Calu3 (cell line): ENCODE measurements at regions not wholly inside any gene's neighbourhood (a gene's known extent, or its start where the extent isn't known, plus 50 kb on each side); places are given as distances from the start of the nearest gene placed in this dataset.

Experiments
- BruUV-seq: library from RNA; stranded (reverse); fragments of 400-500 nt; replicated peaks from 2 replicates; lab custom pipeline; 2021; lab: Mats Ljungman, UMichigan
- CTCF ChIA-PET: fragments of 300-600 bp; sonication (Branson Sonifier 250); formaldehyde crosslinking; loops from one replicate; lab custom pipeline; 2022; ENCODE audit warnings: antibody characterized with exemption; lab: Charles Lee
- DNase-seq: peaks from one replicate; pipeline ENCODE4 v3.0.0; 2022
- H3K27ac Mint-ChIP-seq: one replicate; pipeline ENCODE4 v1.8.0; 2022; ENCODE audit warnings: mixed read lengths; ENCODE audit not compliant: unreplicated experiment
- H3K27me3 Mint-ChIP-seq: one replicate; pipeline ENCODE4 v1.8.0; 2022; ENCODE audit warnings: mixed read lengths; ENCODE audit not compliant: unreplicated experiment
- H3K36me3 Mint-ChIP-seq: one replicate; pipeline ENCODE4 v1.8.0; 2022; ENCODE audit warnings: mild to moderate bottlenecking, moderate library complexity, mixed read lengths; ENCODE audit not compliant: insufficient read depth, unreplicated experiment
- H3K4me1 Mint-ChIP-seq: one replicate; pipeline ENCODE4 v1.8.0; 2022; ENCODE audit warnings: mild to moderate bottlenecking, low read depth, mixed read lengths; ENCODE audit not compliant: unreplicated experiment
- H3K4me3 Mint-ChIP-seq: one replicate; pipeline ENCODE4 v1.8.0; 2022; ENCODE audit warnings: mild to moderate bottlenecking, low read depth, moderate library complexity, mixed read lengths; ENCODE audit not compliant: unreplicated experiment
- H3K9me3 Mint-ChIP-seq: one replicate; pipeline ENCODE4 v1.8.0; 2022; ENCODE audit warnings: low read depth, mixed read lengths; ENCODE audit not compliant: unreplicated experiment
- CTCF ChIP-seq: fragments of 200-600 bp; IDR thresholded peaks from one replicate; pipeline ENCODE4 v1.8.0; 2022; ENCODE audit warnings: antibody characterized with exemption; ENCODE audit not compliant: unreplicated experiment
- intact Hi-C: fragments of 100-400 bp; cut with micrococcal nuclease; formaldehyde crosslinking; loops from one replicate; pipeline ENCODE4 v1.10.0; 2022; ENCODE audit not compliant: unreplicated experiment

- CTCF ChIA-PET = no interaction called here
- no peak for TF ChIP-seq CTCF
- intact Hi-C loops = no loop called here
- no peaks in the 10 kb centered on the region for H3K36me3 Mint-ChIP-seq
- H3K27ac Mint-ChIP-seq = no peak overlapping the region
- H3K9me3 Mint-ChIP-seq = peaks cover 11% of the 10 kb centered on the region
- H3K27me3 Mint-ChIP-seq = no peaks in the 10 kb centered on the region
- no peak overlapping the region for H3K4me3 Mint-ChIP-seq
- BruUV-seq = no TSS peak
- DNase-seq = no peak
- no peaks in the 10 kb centered on the region for H3K4me1 Mint-ChIP-seq
Measured at GRCh38 chr11:79634905-79635304, 194.1 kb upstream of the TENM4 start.

GRCh38 chr11:79627281-79627680 is 186.5 kb upstream of the TENM4 start:
- no peak for DNase-seq
- no peaks in the 10 kb centered on the region for H3K27me3 Mint-ChIP-seq
- intact Hi-C loops = no loop called here
- H3K36me3 Mint-ChIP-seq = no peaks in the 10 kb centered on the region
- no peak overlapping the region for H3K27ac Mint-ChIP-seq
- CTCF ChIA-PET = interaction anchor here (0.7 kb wide), 1 partner anchor 728 kb away, joined by 6 read pairs; no protein-coding TSS in a partner anchor
- no TSS peak for BruUV-seq
- H3K4me1 Mint-ChIP-seq = no peaks in the 10 kb centered on the region
- no peak for TF ChIP-seq CTCF
- H3K9me3 Mint-ChIP-seq = peaks cover 11% of the 10 kb centered on the region
- no peak overlapping the region for H3K4me3 Mint-ChIP-seq

GRCh38 chr11:79626135-79627075 is 185.6 kb upstream of the TENM4 start:
- no peaks in the 10 kb centered on the region for H3K36me3 Mint-ChIP-seq
- no TSS peak for BruUV-seq
- no peak overlapping the region for H3K4me3 Mint-ChIP-seq
- CTCF ChIA-PET = interaction anchor here (0.7 kb wide), 1 partner anchor 729 kb away, joined by 6 read pairs; no protein-coding TSS in a partner anchor
- TF ChIP-seq CTCF = no peak
- H3K4me1 Mint-ChIP-seq = no peaks in the 10 kb centered on the region
- no peak for DNase-seq
- peaks cover 8% of the 10 kb centered on the region for H3K9me3 Mint-ChIP-seq
- intact Hi-C loops = no loop called here
- H3K27ac Mint-ChIP-seq = no peak overlapping the region
- H3K27me3 Mint-ChIP-seq = no peaks in the 10 kb centered on the region

- CTCF ChIA-PET = no interaction called here
- BruUV-seq = no TSS peak
- H3K4me3 Mint-ChIP-seq = no peak overlapping the region
- no peak overlapping the region for H3K27ac Mint-ChIP-seq
- TF ChIP-seq CTCF = no peak
- intact Hi-C loops = no loop called here
- no peaks in the 10 kb centered on the region for H3K27me3 Mint-ChIP-seq
- H3K9me3 Mint-ChIP-seq = peaks cover 6% of the 10 kb centered on the region
- no peaks in the 10 kb centered on the region for H3K4me1 Mint-ChIP-seq
- H3K36me3 Mint-ChIP-seq = no peaks in the 10 kb centered on the region
- DNase-seq = no peak
Measured at GRCh38 chr11:79623375-79623774, 182.5 kb upstream of the TENM4 start.
